ENCODE measurements at regions not wholly inside any gene's neighbourhood (a gene's known extent, or its start where the extent isn't known, plus 50 kb on each side); places are given as distances from the start of the nearest gene placed in this dataset.
A peak's percentile ranks its signal among the peaks of the same experiment; 100 is the strongest.

- Histone ChIP-seq H3K4me3 (ENCODE audit: low read length) (no peak overlapping the region), H4K20me1 (ENCODE audit: insufficient read depth, low read length) (no peaks in the 10 kb centered on the region), H3K9me3 (ENCODE audit: insufficient read depth, low read length) (no peaks in the 10 kb centered on the region), H3K79me2 (ENCODE audit: low read length) (no peaks in the 10 kb centered on the region), H3K4me1 (ENCODE audit: low read length) (peaks cover 19% of the 10 kb centered on the region), H3K27ac (ENCODE audit: low read length) (no peak overlapping the region), H3K27me3 (ENCODE audit: low read depth, low read length) (no peaks in the 10 kb centered on the region), H3K9ac (ENCODE audit: low read length) (no peak overlapping the region), H3K4me2 (ENCODE audit: low read length) (no peak overlapping the region), H2AFZ (ENCODE audit: low read depth, low read length) (no peak overlapping the region), H3K36me3 (replicated peaks; ENCODE audit: low read depth, low read length) (no peaks in the 10 kb centered on the region)
- TF ChIP-seq, protein P1, sequence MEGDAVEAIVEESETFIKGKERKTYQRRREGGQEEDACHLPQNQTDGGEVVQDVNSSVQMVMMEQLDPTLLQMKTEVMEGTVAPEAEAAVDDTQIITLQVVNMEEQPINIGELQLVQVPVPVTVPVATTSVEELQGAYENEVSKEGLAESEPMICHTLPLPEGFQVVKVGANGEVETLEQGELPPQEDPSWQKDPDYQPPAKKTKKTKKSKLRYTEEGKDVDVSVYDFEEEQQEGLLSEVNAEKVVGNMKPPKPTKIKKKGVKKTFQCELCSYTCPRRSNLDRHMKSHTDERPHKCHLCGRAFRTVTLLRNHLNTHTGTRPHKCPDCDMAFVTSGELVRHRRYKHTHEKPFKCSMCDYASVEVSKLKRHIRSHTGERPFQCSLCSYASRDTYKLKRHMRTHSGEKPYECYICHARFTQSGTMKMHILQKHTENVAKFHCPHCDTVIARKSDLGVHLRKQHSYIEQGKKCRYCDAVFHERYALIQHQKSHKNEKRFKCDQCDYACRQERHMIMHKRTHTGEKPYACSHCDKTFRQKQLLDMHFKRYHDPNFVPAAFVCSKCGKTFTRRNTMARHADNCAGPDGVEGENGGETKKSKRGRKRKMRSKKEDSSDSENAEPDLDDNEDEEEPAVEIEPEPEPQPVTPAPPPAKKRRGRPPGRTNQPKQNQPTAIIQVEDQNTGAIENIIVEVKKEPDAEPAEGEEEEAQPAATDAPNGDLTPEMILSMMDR (IDR thresholded peaks at IDR 0.05; ENCODE audit: low read depth, low read length), result peak; percentile 5; the same call in 1 of the 2 replicates
- TF ChIP-seq EZH2phosphoT487 (IDR thresholded peaks at IDR 0.05; ENCODE audit: low read depth), result no peak
Observed at GRCh38 chr11:95545116-95545875, 244.3 kb downstream of the FAM76B start.

GRCh38 chr11:95544095-95544856, 245.3 kb downstream of the FAM76B start:
- H4K20me1 ChIP-seq (ENCODE audit: insufficient read depth, low read length), result no peaks in the 10 kb centered on the region
- H3K36me3 ChIP-seq (replicated peaks; ENCODE audit: low read depth, low read length), result no peaks in the 10 kb centered on the region
- H3K4me2 ChIP-seq (ENCODE audit: low read length), result no peak overlapping the region
- peaks cover 11% of the 10 kb centered on the region for H3K4me1 ChIP-seq (ENCODE audit: low read length)
- no peaks in the 10 kb centered on the region for H3K79me2 ChIP-seq (ENCODE audit: low read length)
- no peak overlapping the region for H3K27ac ChIP-seq (ENCODE audit: low read length)
- H2AFZ ChIP-seq (ENCODE audit: low read depth, low read length), result no peak overlapping the region
- no peak overlapping the region for H3K4me3 ChIP-seq (ENCODE audit: low read length)
- no peak overlapping the region for H3K9ac ChIP-seq (ENCODE audit: low read length)
- TF ChIP-seq EZH2phosphoT487 (IDR thresholded peaks at IDR 0.05; ENCODE audit: low read depth), result no peak
- TF ChIP-seq, protein P1 (IDR thresholded peaks at IDR 0.05; ENCODE audit: low read depth, low read length), result no peak
- no peaks in the 10 kb centered on the region for H3K9me3 ChIP-seq (ENCODE audit: insufficient read depth, low read length)
- no peaks in the 10 kb centered on the region for H3K27me3 ChIP-seq (ENCODE audit: low read depth, low read length)

DNA sequence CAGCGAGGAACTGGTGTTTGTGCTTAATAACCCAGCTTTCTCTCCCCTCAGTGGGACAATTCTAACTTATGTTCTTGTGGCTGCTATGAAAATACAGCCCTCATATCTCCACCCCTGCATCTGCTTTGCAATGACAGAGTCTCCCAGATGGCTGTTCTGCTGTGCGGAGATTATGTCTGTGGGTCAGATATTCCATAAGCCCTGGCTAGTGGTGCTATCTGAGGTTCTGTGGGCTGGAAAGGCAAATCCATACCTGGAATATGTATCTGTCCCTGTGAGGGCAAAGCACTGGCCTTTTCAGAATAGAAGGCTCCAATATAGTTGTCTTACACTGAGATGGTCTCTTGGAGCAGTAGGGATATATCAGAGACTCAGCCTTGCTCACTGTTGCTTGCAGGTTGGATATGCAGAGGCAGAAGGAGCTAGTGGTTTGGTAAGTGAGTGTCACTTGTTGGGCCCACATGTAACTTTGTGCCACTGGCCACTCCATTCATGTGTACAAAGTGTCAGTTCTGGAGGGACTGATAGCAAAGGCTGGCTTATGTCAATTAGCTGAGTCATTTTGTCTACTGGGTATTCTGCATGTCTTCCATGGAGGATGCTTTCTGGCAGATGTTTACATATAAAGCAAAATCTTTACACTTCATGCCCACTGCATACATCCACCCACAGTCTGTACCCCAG, 246.6 kb downstream of the FAM76B start:
- Histone ChIP-seq H3K4me1 (ENCODE audit: low read length) (peaks cover 3% of the 10 kb centered on the region; the same call in 1 of the 2 replicates), H3K27me3 (ENCODE audit: low read depth, low read length) (no peaks in the 10 kb centered on the region), H4K20me1 (ENCODE audit: insufficient read depth, low read length) (no peaks in the 10 kb centered on the region), H3K4me3 (ENCODE audit: low read length) (no peak overlapping the region), H3K9ac (ENCODE audit: low read length) (no peak overlapping the region), H3K9me3 (ENCODE audit: insufficient read depth, low read length) (no peaks in the 10 kb centered on the region), H3K4me2 (ENCODE audit: low read length) (no peak overlapping the region), H3K36me3 (replicated peaks; ENCODE audit: low read depth, low read length) (no peaks in the 10 kb centered on the region), H3K79me2 (ENCODE audit: low read length) (no peaks in the 10 kb centered on the region), H3K27ac (ENCODE audit: low read length) (no peak overlapping the region), H2AFZ (ENCODE audit: low read depth, low read length) (no peak overlapping the region)
- no peak for TF ChIP-seq EZH2phosphoT487 (IDR thresholded peaks at IDR 0.05; ENCODE audit: low read depth)
- TF ChIP-seq, protein P1 (IDR thresholded peaks at IDR 0.05; ENCODE audit: low read depth, low read length), result no peak

- Histone ChIP-seq H4K20me1 (ENCODE audit: insufficient read depth, low read length) (no peaks in the 10 kb centered on the region), H3K4me3 (ENCODE audit: low read length) (no peak overlapping the region), H3K79me2 (ENCODE audit: low read length) (no peaks in the 10 kb centered on the region), H3K27me3 (ENCODE audit: low read depth, low read length) (no peaks in the 10 kb centered on the region), H2AFZ (ENCODE audit: low read depth, low read length) (no peak overlapping the region), H3K27ac (ENCODE audit: low read length) (no peak overlapping the region), H3K4me2 (ENCODE audit: low read length) (no peak overlapping the region), H3K9ac (ENCODE audit: low read length) (no peak overlapping the region), H3K36me3 (replicated peaks; ENCODE audit: low read depth, low read length) (no peaks in the 10 kb centered on the region), H3K4me1 (ENCODE audit: low read length) (peaks cover 3% of the 10 kb centered on the region; the same call in 1 of the 2 replicates), H3K9me3 (ENCODE audit: insufficient read depth, low read length) (no peaks in the 10 kb centered on the region)
- TF ChIP-seq, protein P1 (IDR thresholded peaks at IDR 0.05; ENCODE audit: low read depth, low read length), result no peak
- no peak for TF ChIP-seq EZH2phosphoT487 (IDR thresholded peaks at IDR 0.05; ENCODE audit: low read depth)
Observed at GRCh38 chr11:95541715-95542114, 247.9 kb downstream of the FAM76B start.

Data from OCI-LY3 (cell line).